Cardiac muscle cell (in vitro differentiated cells and primary cell): ENCODE measurements at regions not wholly inside any gene's neighbourhood (a gene's known extent, or its start where the extent isn't known, plus 50 kb on each side); places are given as distances from the start of the nearest gene placed in this dataset.

Experiments
- DNase-seq, 2 donors: peaks; one replicate each; pipeline versions ENCODE4 v3.0.0 to v3.0.0-alpha.2; 2010 to 2017; ENCODE audit warnings: low read depth in 1 of 2, low spot score in 1 of 2
- H3K27ac ChIP-seq: fragments of 200-600 bp; sonication (generic); 2 replicates; pipeline ENCODE4 v1.5.1; 2016
- H3K27me3 ChIP-seq: fragments of 200-600 bp; sonication (generic); 2 replicates; pipeline ENCODE4 v1.6.0; 2016; ENCODE audit warnings: control low read depth
- H3K36me3 ChIP-seq: fragments of 200-600 bp; sonication (generic); 2 replicates; pipeline ENCODE4 v1.5.1; 2016; ENCODE audit warnings: control low read depth
- H3K4me1 ChIP-seq: fragments of 200-600 bp; sonication (generic); 2 replicates; pipeline ENCODE4 v1.8.1; 2017; ENCODE audit warnings: low read depth, mild to moderate bottlenecking, mixed run types
- H3K4me3 ChIP-seq: fragments of 200-600 bp; sonication (generic); 2 replicates; pipeline ENCODE4 v1.5.1; 2016; ENCODE audit warnings: mild to moderate bottlenecking
- H3K9me3 ChIP-seq: fragments of 200-600 bp; sonication (generic); 2 replicates; pipeline ENCODE4 v1.5.1; 2017; ENCODE audit warnings: low read depth, mild to moderate bottlenecking, control low read depth
- TF ChIP-seq, protein P1 (sequence below): IDR thresholded peaks from 2 replicates; pipeline ENCODE4 v1.5.1; 2012; ENCODE audit warnings: low read depth, mild to moderate bottlenecking, low read length

DNA sequence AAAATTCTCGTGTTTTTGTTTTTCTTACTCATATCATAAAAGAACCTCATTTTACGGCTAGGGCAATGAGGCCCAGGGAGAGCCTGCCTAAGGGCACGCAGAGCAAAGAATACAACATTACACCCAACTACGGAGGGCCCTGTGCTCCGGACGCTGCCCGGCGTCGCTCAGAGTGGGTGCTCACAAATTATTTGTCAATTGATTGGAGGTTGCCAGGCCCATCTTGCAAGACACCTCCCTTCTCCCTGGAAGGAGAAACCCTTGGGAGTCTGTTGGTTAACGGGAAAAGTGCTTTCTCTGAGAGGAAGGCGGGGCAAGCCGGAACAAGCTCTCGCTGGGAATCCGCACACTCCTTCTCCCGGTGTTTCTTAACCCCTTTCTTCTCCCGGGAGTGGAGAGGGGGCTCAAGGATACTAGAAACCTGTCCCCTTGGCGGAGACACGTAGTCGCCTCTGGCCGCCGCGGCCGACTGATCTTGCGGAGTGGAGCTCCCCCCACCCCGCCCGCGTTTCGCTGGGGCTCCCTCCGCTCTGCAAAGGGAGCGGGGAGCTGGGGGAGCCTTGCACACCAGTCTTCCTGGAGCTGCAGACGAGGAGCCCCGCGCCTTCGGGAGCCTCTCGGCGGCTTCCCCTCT is 599.3 kb upstream of the SGCD start:
- TF ChIP-seq, protein P1, sequence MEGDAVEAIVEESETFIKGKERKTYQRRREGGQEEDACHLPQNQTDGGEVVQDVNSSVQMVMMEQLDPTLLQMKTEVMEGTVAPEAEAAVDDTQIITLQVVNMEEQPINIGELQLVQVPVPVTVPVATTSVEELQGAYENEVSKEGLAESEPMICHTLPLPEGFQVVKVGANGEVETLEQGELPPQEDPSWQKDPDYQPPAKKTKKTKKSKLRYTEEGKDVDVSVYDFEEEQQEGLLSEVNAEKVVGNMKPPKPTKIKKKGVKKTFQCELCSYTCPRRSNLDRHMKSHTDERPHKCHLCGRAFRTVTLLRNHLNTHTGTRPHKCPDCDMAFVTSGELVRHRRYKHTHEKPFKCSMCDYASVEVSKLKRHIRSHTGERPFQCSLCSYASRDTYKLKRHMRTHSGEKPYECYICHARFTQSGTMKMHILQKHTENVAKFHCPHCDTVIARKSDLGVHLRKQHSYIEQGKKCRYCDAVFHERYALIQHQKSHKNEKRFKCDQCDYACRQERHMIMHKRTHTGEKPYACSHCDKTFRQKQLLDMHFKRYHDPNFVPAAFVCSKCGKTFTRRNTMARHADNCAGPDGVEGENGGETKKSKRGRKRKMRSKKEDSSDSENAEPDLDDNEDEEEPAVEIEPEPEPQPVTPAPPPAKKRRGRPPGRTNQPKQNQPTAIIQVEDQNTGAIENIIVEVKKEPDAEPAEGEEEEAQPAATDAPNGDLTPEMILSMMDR: no peak
- H3K4me3 ChIP-seq: peak overlapping the region; percentile 31
- no peaks in the 10 kb centered on the region for H3K4me1 ChIP-seq
- no peaks in the 10 kb centered on the region for H3K9me3 ChIP-seq
- H3K27me3 ChIP-seq: peaks cover 99% of the 10 kb centered on the region
- no peak for DNase-seq
- H3K27ac ChIP-seq: no peak overlapping the region
- H3K36me3 ChIP-seq: no peaks in the 10 kb centered on the region

DNA sequence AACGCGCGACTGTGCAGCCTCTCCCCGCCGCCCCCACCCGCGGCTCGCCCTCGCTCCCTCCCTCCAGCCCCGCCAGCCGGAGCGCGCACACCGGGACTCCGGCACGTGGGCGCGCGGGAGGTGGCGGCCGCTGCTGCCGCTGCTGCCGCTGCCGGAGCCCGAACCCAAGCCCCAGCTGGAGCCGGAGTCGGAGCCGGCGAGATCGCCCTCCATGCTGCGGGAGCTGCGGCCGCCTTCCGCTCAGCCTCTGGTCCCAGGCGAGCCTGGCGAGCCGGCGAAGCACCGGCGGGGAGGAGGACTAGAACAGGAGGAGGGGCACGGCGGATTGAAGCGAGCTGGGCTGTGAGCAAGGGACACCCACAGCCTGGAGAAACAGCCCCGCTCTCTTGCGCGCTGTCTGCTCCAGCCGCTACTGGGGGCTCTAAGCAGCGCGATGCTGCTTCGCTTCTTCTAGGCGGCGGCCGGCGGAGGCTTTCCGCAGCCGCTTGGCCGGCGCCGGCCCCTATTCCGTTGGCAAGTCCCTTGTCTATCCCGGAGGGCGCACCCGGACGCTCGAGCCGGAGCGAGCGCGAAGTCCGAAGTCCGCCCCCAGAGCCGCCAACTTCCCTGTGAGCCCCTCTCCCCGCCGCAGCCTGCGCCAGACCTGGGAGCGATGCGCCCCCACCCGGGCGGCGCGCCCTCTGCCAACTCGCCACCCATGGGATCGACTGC is 598.7 kb upstream of the SGCD start:
- Histone ChIP-seq H3K36me3 (no peaks in the 10 kb centered on the region), H3K27ac (no peak overlapping the region), H3K4me3 (peak overlapping the region; percentile 31), H3K27me3 (peaks cover 99% of the 10 kb centered on the region), H3K4me1 (no peaks in the 10 kb centered on the region), H3K9me3 (no peaks in the 10 kb centered on the region)
- TF ChIP-seq, protein P1: no peak
- DNase-seq: peak; percentile 50 to 74

DNA sequence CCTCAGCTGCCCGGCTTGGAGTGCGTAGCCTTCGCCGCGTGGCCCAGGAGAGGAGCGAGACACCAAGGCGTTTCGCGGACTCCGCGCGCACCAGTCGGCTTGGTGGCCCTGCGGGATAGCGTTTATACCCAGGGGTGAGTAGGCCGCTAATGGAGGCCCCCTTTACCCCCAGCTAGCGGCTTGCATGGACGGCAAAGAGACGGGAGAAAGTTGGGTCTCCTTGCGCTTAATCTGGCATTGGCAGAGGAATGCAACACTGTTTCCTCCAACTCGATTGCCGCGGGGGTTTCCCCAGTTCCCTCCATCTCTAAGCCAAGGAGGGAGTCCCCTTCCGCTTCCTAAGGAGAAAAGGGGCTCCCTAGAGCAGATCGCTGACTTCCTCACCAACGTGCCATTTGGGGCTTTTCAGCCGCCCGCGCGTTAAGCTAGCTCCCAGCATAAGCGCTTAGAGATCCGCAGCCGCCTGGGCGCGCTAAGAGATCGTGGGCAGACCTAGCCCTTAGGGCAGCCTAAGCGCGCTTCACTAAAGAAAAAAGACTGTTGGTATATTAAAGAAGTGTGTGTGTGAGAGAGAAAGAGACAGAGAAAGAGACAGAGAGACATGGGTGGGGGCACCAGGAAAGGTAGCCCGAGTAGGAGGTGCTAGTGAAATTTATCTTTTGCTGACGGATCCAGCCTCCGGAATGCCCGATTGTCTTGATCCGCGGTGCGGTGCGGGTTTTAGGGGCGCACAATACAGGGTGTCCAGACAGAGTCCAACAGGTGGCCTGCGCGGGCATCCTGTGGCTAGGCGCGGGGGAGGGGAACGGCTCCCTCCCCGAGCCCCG is 597.9 kb upstream of the SGCD start:
- Histone ChIP-seq H3K9me3 (no peaks in the 10 kb centered on the region), H3K27ac (no peak overlapping the region), H3K4me3 (peak overlapping the region; percentile 31), H3K36me3 (no peaks in the 10 kb centered on the region), H3K27me3 (peaks cover 97% of the 10 kb centered on the region), H3K4me1 (no peaks in the 10 kb centered on the region)
- peak in 1 of 2 donors; percentile 3 for DNase-seq
- TF ChIP-seq, protein P1: no peak

DNA sequence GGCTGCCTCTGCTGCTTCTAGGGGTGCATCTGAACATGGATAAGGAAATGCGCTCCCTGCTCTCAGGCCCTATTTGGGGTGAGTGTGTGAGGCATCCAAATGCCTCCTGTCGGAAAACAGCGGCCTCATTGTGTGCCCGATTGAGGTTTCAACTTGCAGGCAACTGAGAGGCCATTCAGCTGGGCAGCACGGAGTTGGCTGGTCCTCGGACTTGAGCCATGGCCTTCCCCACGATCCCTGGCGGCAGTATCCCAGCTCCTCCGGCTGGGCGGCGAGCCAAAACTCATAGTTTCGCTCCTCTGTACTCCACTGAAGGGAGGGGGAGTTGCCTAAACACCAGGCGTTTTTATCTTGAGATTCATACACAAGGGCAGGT is 597.3 kb upstream of the SGCD start:
- DNase-seq: peak; percentile 2 to 44
- Histone ChIP-seq H3K9me3 (no peaks in the 10 kb centered on the region), H3K4me3 (no peak overlapping the region), H3K27me3 (peaks cover 98% of the 10 kb centered on the region), H3K4me1 (no peaks in the 10 kb centered on the region), H3K27ac (no peak overlapping the region), H3K36me3 (no peaks in the 10 kb centered on the region)
- TF ChIP-seq, protein P1: no peak

DNA sequence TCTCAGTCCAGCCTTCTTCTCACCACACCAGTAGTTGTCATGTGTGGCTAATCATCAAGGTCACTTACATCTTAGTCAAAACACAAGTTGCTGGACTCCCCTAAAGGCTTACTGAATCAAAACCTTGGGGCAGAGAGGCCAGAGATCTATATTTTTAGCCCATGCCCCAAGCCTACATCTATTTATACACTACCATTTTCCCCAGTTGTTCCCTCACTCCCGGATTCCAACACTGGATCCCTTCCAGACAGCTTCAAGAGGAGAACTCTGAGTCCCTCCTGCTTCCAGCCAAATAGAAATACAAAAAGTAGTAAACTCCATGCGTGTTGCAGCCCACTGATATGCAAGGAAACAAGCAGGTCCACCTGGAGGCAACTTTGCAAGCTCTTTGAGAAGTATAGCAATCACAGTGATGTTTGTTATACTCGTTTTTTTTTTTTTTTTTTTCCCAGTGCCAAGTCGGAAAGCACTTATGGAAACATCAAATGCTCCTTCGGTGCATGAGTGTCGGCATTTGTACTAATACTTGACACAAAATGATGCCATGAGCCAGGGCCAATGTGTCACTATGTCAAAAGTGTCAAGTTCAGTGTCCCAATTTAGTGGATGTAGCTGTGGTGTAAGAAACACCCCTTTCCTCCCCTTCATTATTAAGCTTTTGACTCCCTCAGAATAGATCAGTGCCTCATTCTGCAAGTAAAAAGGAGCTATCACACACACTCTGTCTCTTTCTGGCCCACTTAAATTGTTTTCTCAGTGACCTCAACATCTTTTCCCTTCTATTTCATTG is 594.2 kb upstream of the SGCD start:
- TF ChIP-seq, protein P1: no peak
- Histone ChIP-seq H3K9me3 (no peaks in the 10 kb centered on the region), H3K27ac (no peak overlapping the region), H3K27me3 (peaks cover 93% of the 10 kb centered on the region), H3K4me1 (no peaks in the 10 kb centered on the region), H3K4me3 (no peak overlapping the region), H3K36me3 (no peaks in the 10 kb centered on the region)
- no peak for DNase-seq
